ENCODE measurements at regions not wholly inside any gene's neighbourhood (a gene's known extent, or its start where the extent isn't known, plus 50 kb on each side); places are given as distances from the start of the nearest gene placed in this dataset.
"Not testable (repeated sequence)": the region's sequence is repeated elsewhere in the genome, so short reads cannot be mapped to it uniquely, and the experiment has no call there.

DNA sequence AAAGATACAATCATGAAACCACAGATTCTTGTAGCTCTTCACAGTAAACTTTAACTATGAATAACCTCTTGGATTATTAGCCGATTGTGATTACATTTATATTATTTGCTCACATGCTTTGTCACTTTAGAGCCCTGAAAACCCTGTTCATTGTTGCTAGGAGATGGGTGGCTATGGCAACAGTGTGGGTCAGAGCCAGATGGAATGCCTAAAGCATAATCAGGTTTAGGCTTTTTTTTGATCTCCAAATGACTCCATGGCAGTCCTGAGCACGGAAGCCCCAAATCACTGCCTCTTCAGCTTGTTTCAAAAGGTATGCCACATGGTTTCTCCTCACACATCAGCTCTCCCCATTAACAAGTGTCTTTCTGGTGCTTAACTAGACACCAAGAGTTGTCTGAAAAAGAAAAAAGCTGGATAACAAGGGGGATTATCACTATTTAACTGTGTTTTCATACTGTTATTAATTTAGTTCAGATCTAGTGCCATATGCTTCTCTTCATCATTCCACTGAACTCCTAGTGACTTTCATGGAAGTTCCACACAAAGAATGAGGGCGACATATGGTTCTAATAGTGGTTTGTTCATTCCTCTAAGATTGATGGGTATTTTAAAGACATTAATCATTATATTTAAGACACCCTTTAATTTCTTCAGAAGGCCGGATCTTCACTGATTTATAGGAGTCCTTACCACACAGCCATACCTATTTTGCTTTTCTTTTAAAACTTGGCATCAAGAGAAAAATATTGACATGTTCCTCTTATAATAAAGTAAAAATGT, 88.8 kb upstream of the PAM start:
- no peak for DNase-seq

DNA sequence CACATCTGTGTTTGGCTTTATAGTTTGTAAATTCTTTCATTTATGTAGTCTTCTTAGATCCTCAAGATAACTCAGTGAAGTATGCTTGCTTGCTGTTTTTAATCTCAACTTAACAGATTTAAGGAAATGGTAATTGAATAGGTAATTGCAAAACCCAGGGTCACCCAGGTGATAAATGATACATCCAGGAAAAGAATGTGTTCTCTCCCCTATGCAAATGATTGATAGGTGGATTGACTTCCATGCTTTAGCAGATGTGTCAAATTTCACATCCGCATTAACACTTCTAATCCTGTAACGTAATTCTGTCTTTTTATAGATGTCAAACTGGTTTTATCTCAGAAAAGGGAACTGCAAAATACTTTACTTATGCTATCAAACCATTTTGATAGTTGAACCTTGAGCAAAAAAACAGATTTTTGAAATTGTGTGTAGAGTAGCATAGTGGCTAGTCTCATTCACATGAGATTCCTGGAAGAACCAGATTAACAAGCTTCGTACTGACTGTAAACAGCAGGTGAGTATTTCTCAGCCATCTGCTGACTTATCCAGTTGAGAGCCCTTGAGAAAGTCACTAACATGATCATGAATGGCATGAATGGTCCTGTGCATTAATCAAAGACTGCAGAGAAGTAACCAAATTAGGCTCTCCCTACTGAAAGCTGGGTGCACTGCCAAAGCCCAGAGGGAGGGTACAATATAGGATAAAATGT, 86.7 kb upstream of the PAM start:
- DNase-seq: no peak

GRCh38 chr5:102670224-102670836, 84.8 kb upstream of the PAM start:
- DNase-seq: no peak

DNA sequence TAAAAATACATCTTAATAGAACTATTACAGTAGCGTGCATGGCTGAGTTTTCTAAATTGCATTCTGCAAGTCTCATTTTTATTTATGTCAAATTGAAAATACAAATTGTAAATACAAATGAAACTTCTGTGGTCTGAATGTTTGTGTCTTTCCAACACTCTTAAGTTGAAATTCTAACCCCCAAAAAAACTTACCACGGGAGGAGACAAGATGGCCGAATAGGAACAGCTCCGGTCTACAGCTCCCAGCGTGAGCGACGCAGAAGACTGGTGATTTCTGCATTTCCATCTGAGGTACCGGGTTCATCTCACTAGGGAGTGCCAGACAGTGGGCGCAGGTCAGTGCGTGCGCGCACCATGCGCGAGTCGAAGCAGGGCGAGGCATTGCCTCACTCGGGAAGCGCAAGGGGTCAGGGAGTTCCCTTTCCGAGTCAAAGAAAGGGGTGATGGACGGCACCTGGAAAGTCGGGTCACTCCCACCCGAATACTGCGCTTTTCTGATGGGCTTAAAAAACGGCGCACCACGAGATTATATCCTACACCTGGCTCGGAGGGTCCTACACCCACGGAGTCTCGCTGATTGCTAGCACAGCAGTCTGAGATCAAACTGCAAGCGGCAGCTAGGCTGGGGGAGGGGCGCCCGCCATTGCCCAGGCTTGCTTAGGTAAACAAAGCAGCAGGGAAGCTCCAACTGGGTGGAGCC, 83.9 kb upstream of the PAM start:
- not testable (repeated sequence) for DNase-seq

GRCh38 chr5:102678267-102679058, 76.6 kb upstream of the PAM start:
- DNase-seq: no peak

DNA sequence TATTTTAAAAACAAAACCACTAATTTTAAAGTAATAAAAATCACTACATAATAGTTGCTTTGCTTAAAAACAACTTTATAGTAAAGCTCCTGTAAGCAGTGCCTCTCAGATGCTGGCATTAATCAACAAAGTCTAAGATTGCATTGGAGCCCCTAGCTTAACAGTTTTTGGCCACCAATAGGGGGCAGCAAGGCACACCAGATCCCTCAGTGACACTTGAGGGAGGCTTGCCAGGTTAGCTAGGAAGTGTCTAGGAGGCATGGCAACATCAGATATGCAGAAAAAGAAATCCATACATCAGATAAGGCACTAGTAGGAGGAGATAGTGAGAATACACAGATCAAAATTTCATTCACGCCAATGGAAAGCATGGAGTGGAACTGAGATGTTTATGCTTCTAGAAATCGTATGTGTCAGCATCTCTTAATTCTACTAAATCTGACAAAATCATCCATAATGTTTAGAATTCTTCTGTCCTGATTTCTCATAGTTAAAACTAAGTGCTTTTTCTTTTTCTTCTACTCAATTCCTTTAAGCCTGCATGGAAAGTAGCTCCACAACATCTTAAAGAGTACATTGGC, 73.6 kb upstream of the PAM start:
- peak; percentile 61 for DNase-seq

DNA sequence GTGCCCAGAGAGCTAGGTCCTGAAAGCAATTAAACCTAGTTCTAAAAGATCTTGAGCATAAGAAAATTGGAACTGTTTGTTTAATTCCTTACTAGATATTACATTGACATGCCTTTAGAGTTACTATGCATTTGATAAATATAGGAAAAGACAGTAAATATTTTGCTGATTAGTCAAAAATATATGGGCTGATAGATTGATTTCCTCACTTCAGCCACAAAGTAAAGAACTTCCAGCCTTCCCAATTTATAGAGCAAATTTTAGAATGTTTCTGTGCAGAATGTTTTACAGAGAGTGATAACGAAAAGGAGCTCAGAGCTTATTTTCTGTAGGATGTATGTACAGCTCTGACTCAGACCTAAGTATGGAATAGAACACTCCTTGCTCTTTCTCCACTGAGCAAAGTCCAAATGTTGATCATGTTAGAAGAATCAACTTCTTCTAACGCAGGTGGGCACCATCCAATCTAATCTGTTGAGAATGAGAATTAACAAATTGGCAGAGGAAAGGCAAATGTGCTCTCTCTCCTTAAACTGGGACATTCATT, 72.9 kb upstream of the PAM start:
- DNase-seq: no peak

DNA sequence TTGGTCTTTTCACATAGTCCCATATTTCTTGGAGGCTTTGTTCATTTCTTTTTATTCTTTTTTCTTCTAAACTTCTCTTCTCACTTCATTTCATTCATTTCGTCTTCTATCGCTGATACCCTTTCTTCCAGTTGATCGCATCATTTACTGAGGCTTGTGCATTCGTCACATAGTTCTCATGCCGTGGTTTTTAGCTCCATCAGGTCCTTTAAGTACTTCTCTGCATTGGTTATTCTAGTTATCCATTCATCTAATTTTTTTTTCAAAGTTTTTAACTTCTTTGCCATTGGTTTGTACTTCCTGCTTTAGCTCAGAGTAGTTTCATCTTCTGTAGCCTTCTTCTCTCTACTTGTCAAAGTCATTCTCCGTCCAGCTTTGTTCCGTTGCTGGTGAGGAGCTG, 67.0 kb upstream of the PAM start:
- not testable (repeated sequence) for DNase-seq

DNA sequence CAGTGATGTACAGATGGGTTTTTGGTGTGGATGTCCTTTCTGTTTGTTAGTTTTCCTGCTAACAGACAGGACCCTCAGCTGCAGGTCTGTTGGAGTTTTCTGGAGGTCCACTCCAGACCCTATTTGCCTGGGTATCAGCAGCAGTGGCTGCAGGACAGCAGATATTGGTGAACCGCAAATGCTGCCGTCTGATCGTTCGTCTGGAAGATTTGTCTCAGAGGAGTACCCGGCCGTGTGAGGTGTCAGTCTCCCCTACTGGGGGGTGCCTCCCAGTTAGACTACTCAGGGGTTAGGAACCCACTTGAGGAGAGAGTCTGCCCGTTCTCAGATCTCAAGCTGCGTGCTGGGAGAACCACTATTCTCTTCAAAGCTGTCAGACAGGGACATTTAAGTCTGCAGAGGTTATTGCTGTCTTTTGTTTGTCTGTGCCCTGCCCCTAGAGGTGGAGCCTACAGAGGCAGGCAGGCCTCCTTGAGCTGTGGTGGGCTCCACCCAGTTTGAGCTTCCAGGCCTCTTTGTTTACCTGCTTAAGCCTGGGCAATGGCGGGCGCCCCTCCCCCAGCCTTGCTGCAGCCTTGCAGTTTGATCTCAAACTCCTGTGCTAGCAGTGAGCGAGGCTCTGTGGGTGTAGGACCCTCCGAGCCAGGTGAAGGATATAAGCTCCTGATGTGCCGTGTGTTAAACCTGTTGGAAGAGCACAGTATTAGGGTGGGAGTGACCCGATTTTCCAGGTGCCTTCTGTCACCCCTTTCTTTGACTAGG, 66.3 kb upstream of the PAM start:
- DNase-seq: not testable (repeated sequence)

DNA sequence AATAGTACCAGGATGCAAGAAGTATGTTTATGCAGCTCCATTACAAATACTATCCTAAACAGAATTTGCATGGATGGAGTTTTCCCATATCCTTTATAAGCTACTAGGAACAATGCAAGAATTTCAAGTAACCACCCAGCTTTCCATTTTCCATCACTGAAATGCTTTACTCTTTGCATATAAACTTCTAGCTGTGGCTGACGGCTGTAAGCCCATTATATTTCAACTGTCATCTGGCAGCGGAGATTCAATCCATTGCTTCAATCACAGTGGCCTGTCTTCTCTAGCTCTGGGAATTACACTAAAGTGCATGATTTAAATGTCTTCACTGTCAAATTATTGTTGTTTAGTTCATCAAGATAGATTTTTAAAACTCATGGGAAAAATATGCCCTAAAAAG, 64.2 kb upstream of the PAM start:
- no peak for DNase-seq

GRCh38 chr5:102691434-102691833, 63.7 kb upstream of the PAM start:
- no peak for DNase-seq

- DNase-seq: no peak
Observed at GRCh38 chr5:102700120-102700831, 54.8 kb upstream of the PAM start.

DNA sequence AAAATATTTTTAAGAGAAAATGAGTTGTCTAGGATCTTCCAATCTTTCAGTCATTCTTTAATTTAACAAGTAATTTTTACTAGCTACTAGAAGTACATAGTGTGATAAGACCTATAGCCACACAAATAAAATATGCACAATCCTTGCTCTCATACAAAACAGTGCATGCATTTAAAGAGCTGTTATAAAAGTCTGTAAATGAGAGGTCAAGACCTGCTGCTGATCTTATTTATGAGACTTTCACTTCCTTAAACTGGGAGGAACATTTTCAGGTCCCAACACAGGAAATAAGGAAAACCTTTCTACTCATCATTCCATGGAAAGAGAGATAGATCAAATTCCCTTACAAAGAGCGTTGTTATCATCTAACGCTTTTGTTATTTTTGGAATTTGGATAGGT, 54.2 kb upstream of the PAM start:
- no peak for DNase-seq

DNA sequence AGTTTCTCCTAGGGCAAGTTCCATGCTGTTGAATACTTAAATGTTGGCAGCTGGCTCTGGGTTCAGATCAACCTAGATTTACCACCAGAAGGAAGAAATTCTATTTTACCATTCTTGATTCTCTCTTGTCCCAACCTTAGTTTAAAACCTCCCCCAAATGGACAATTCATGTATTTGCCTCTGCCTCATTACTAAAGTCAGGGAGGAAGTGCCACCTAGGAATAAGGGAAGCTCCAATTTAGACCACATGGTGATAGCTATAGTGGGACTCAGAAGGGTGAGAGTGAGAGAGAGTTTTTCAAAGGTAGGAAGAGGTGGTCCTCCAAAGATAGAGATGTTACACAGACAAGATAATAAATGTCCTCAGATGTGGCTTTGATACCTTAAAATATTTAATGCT, 53.4 kb upstream of the PAM start:
- no peak for DNase-seq

All from CD4-positive, alpha-beta T cell treated with Interleukin-12 subunit alpha and Interleukin-12 subunit beta, for 1 hour (primary cell).